ENCODE measurements at regions not wholly inside any gene's neighbourhood (a gene's known extent, or its start where the extent isn't known, plus 50 kb on each side); places are given as distances from the start of the nearest gene placed in this dataset.

DNA sequence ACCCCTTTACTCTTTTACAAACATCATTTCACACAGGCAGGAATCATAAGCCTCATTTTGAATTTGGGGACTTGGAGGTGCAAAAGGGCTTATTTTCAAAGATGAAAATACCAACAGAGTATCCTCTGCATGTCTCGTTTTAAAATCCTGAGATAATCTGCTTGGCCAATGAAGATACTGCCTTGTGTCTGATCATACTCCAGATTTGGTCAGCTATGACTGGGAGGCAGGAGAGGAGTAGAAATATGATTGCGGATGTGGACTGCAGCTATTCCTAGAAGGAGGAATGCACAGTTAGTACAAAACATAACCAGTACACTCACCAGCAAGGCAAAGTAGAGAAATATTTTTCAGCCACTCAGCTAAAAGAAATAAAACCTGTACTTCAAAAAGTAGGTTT lies 342.3 kb downstream of the RPRM start:
- no peak for TF ChIP-seq POLR2AphosphoS5 (IDR thresholded peaks at IDR 0.05; ENCODE audit: low read depth)
- TF ChIP-seq, protein P1, sequence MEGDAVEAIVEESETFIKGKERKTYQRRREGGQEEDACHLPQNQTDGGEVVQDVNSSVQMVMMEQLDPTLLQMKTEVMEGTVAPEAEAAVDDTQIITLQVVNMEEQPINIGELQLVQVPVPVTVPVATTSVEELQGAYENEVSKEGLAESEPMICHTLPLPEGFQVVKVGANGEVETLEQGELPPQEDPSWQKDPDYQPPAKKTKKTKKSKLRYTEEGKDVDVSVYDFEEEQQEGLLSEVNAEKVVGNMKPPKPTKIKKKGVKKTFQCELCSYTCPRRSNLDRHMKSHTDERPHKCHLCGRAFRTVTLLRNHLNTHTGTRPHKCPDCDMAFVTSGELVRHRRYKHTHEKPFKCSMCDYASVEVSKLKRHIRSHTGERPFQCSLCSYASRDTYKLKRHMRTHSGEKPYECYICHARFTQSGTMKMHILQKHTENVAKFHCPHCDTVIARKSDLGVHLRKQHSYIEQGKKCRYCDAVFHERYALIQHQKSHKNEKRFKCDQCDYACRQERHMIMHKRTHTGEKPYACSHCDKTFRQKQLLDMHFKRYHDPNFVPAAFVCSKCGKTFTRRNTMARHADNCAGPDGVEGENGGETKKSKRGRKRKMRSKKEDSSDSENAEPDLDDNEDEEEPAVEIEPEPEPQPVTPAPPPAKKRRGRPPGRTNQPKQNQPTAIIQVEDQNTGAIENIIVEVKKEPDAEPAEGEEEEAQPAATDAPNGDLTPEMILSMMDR (IDR thresholded peaks at IDR 0.05; ENCODE audit: insufficient read depth, low read length) = no peak
- no peak for TF ChIP-seq GABPA (IDR thresholded peaks at IDR 0.05; ENCODE audit: low read depth)
- TF ChIP-seq, protein P2, sequence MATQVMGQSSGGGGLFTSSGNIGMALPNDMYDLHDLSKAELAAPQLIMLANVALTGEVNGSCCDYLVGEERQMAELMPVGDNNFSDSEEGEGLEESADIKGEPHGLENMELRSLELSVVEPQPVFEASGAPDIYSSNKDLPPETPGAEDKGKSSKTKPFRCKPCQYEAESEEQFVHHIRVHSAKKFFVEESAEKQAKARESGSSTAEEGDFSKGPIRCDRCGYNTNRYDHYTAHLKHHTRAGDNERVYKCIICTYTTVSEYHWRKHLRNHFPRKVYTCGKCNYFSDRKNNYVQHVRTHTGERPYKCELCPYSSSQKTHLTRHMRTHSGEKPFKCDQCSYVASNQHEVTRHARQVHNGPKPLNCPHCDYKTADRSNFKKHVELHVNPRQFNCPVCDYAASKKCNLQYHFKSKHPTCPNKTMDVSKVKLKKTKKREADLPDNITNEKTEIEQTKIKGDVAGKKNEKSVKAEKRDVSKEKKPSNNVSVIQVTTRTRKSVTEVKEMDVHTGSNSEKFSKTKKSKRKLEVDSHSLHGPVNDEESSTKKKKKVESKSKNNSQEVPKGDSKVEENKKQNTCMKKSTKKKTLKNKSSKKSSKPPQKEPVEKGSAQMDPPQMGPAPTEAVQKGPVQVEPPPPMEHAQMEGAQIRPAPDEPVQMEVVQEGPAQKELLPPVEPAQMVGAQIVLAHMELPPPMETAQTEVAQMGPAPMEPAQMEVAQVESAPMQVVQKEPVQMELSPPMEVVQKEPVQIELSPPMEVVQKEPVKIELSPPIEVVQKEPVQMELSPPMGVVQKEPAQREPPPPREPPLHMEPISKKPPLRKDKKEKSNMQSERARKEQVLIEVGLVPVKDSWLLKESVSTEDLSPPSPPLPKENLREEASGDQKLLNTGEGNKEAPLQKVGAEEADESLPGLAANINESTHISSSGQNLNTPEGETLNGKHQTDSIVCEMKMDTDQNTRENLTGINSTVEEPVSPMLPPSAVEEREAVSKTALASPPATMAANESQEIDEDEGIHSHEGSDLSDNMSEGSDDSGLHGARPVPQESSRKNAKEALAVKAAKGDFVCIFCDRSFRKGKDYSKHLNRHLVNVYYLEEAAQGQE (IDR thresholded peaks at IDR 0.05; ENCODE audit: insufficient replicate concordance, low read depth) = no peak

All from HL-60 (cell line).